Osteocyte (in vitro differentiated cells): ENCODE measurements at regions not wholly inside any gene's neighbourhood (a gene's known extent, or its start where the extent isn't known, plus 50 kb on each side); places are given as distances from the start of the nearest gene placed in this dataset.

Source experiments
- DNase-seq: peaks from one replicate; pipeline ENCODE4 v3.0.0; 2021; ENCODE audit warnings: mixed read lengths; ENCODE audit not compliant: unreplicated experiment; ENCODE audit errors: extremely low spot score
- H3K27ac Mint-ChIP-seq: one replicate; pipeline ENCODE4 v1.8.0; 2021; ENCODE audit warnings: mild to moderate bottlenecking, mixed read lengths; ENCODE audit not compliant: unreplicated experiment
- H3K27me3 Mint-ChIP-seq: one replicate; pipeline ENCODE4 v1.8.0; 2021; ENCODE audit warnings: mixed read lengths; ENCODE audit not compliant: unreplicated experiment
- H3K36me3 Mint-ChIP-seq: one replicate; pipeline ENCODE4 v1.8.0; 2021; ENCODE audit warnings: mixed read lengths; ENCODE audit not compliant: unreplicated experiment
- H3K4me1 Mint-ChIP-seq: one replicate; pipeline ENCODE4 v1.8.0; 2021; ENCODE audit warnings: mixed read lengths; ENCODE audit not compliant: unreplicated experiment
- H3K4me3 Mint-ChIP-seq: one replicate; pipeline ENCODE4 v1.8.0; 2021; ENCODE audit warnings: mild to moderate bottlenecking, moderate library complexity, mixed read lengths; ENCODE audit not compliant: unreplicated experiment
- H3K9me3 Mint-ChIP-seq: one replicate; pipeline ENCODE4 v1.8.0; 2021; ENCODE audit warnings: mixed read lengths; ENCODE audit not compliant: unreplicated experiment
- CTCF ChIP-seq: fragments of 200-600 bp; sonication (generic); IDR thresholded peaks from 2 replicates; pipeline ENCODE4 v1.5.0; 2021; ENCODE audit warnings: antibody characterized with exemption, mild to moderate bottlenecking, moderate library complexity

GRCh38 chr6:8535519-8535918 lies 100.2 kb upstream of the SLC35B3 start:
- H3K4me3 Mint-ChIP-seq = no peak overlapping the region
- no peak overlapping the region for H3K27ac Mint-ChIP-seq
- peaks cover 2% of the 10 kb centered on the region for H3K27me3 Mint-ChIP-seq
- H3K9me3 Mint-ChIP-seq = peaks cover under 1% of the 10 kb centered on the region
- no peaks in the 10 kb centered on the region for H3K36me3 Mint-ChIP-seq
- DNase-seq = no peak
- no peak for TF ChIP-seq CTCF
- no peaks in the 10 kb centered on the region for H3K4me1 Mint-ChIP-seq

GRCh38 chr6:8530785-8531435 lies 95.6 kb upstream of the SLC35B3 start:
- no peak for TF ChIP-seq CTCF
- no peak for DNase-seq
- H3K27me3 Mint-ChIP-seq = peaks cover 6% of the 10 kb centered on the region

GRCh38 chr6:8529250-8529649 lies 93.9 kb upstream of the SLC35B3 start:
- no peak for DNase-seq
- Mint-ChIP-seq H3K36me3 (no peaks in the 10 kb centered on the region), H3K27ac (no peak overlapping the region), H3K27me3 (peaks cover 6% of the 10 kb centered on the region), H3K4me3 (no peak overlapping the region), H3K4me1 (no peaks in the 10 kb centered on the region), H3K9me3 (no peaks in the 10 kb centered on the region)
- no peak for TF ChIP-seq CTCF

More at GRCh38 chr6:8530785-8531435, 95.6 kb upstream of the SLC35B3 start:
- H3K4me1 Mint-ChIP-seq = no peaks in the 10 kb centered on the region
- no peak overlapping the region for H3K4me3 Mint-ChIP-seq
- no peaks in the 10 kb centered on the region for H3K9me3 Mint-ChIP-seq
- H3K27ac Mint-ChIP-seq = no peak overlapping the region
- H3K36me3 Mint-ChIP-seq = no peaks in the 10 kb centered on the region

GRCh38 chr6:8527818-8528217 lies 92.5 kb upstream of the SLC35B3 start:
- TF ChIP-seq CTCF = no peak
- Mint-ChIP-seq H3K4me1 (no peaks in the 10 kb centered on the region), H3K36me3 (no peaks in the 10 kb centered on the region), H3K9me3 (no peaks in the 10 kb centered on the region), H3K4me3 (no peak overlapping the region), H3K27me3 (peaks cover 6% of the 10 kb centered on the region), H3K27ac (no peak overlapping the region)
- DNase-seq = no peak

- H3K9me3 Mint-ChIP-seq = peaks cover 2% of the 10 kb centered on the region
- H3K36me3 Mint-ChIP-seq = no peaks in the 10 kb centered on the region
- H3K4me3 Mint-ChIP-seq = no peak overlapping the region
- H3K4me1 Mint-ChIP-seq = no peaks in the 10 kb centered on the region
- H3K27ac Mint-ChIP-seq = no peak overlapping the region
- no peak for TF ChIP-seq CTCF
- peaks cover 6% of the 10 kb centered on the region for H3K27me3 Mint-ChIP-seq
- DNase-seq = no peak
Measured at GRCh38 chr6:8526624-8527023, 91.3 kb upstream of the SLC35B3 start.
